ENCODE measurements at regions not wholly inside any gene's neighbourhood (a gene's known extent, or its start where the extent isn't known, plus 50 kb on each side); places are given as distances from the start of the nearest gene placed in this dataset. TPM values are rescaled to one million over a fixed set of nuclear protein-coding genes. Genes with fewer than 3 reads are reported as not detected.
"Not testable (repeated sequence)": the region's sequence is repeated elsewhere in the genome, so short reads cannot be mapped to it uniquely, and the experiment has no call there.

GRCh38 chr7:65074959-65075358, 68.5 kb upstream of the ERV3-1 start:
- not testable (repeated sequence) for H3K27me3 ChIP-seq (ENCODE audit: control insufficient read depth in 3 of 3, insufficient read depth in 3 of 3, low read length in 3 of 3); H3K9me3 ChIP-seq (ENCODE audit: control insufficient read depth in 3 of 3, low read length in 3 of 3); H3K4me3 ChIP-seq (ENCODE audit: low read length in 3 of 3); H3K36me3 ChIP-seq (ENCODE audit: control insufficient read depth in 3 of 3, insufficient read depth in 3 of 3, low read length in 3 of 3); H3K4me1 ChIP-seq (ENCODE audit: control insufficient read depth in 3 of 3, insufficient read depth in 3 of 3, low read length in 3 of 3); H3K27ac ChIP-seq (ENCODE audit: low read depth, low read length); H3K9ac ChIP-seq (ENCODE audit: low read depth in 1 of 3, low read length in 3 of 3)

GRCh38 chr7:65073160-65073559, 66.7 kb upstream of the ERV3-1 start:
- not testable (repeated sequence) for H3K9ac ChIP-seq (ENCODE audit: low read depth in 1 of 3, low read length in 3 of 3); H3K4me3 ChIP-seq (ENCODE audit: low read length in 3 of 3); H3K27ac ChIP-seq (ENCODE audit: low read depth, low read length); H3K27me3 ChIP-seq (ENCODE audit: control insufficient read depth in 3 of 3, insufficient read depth in 3 of 3, low read length in 3 of 3); H3K9me3 ChIP-seq (ENCODE audit: control insufficient read depth in 3 of 3, low read length in 3 of 3); H3K36me3 ChIP-seq (ENCODE audit: control insufficient read depth in 3 of 3, insufficient read depth in 3 of 3, low read length in 3 of 3); H3K4me1 ChIP-seq (ENCODE audit: control insufficient read depth in 3 of 3, insufficient read depth in 3 of 3, low read length in 3 of 3)

GRCh38 chr7:65071854-65072431, 65.5 kb upstream of the ERV3-1 start:
- H3K36me3 ChIP-seq (ENCODE audit: control insufficient read depth in 3 of 3, insufficient read depth in 3 of 3, low read length in 3 of 3); H3K9me3 ChIP-seq (ENCODE audit: control insufficient read depth in 3 of 3, low read length in 3 of 3); H3K4me1 ChIP-seq (ENCODE audit: control insufficient read depth in 3 of 3, insufficient read depth in 3 of 3, low read length in 3 of 3); H3K27ac ChIP-seq (ENCODE audit: low read depth, low read length); H3K4me3 ChIP-seq (ENCODE audit: low read length in 3 of 3); H3K9ac ChIP-seq (ENCODE audit: low read depth in 1 of 3, low read length in 3 of 3); H3K27me3 ChIP-seq (ENCODE audit: control insufficient read depth in 3 of 3, insufficient read depth in 3 of 3, low read length in 3 of 3): not testable (repeated sequence)

- H3K27me3 ChIP-seq (ENCODE audit: control insufficient read depth in 3 of 3, insufficient read depth in 3 of 3, low read length in 3 of 3); H3K36me3 ChIP-seq (ENCODE audit: control insufficient read depth in 3 of 3, insufficient read depth in 3 of 3, low read length in 3 of 3); H3K9me3 ChIP-seq (ENCODE audit: control insufficient read depth in 3 of 3, low read length in 3 of 3); H3K4me3 ChIP-seq (ENCODE audit: low read length in 3 of 3); H3K9ac ChIP-seq (ENCODE audit: low read depth in 1 of 3, low read length in 3 of 3); H3K27ac ChIP-seq (ENCODE audit: low read depth, low read length); H3K4me1 ChIP-seq (ENCODE audit: control insufficient read depth in 3 of 3, insufficient read depth in 3 of 3, low read length in 3 of 3): not testable (repeated sequence)
These were observed 63.0 kb upstream of the ERV3-1 start for GRCh38 chr7:65069476-65069875.

GRCh38 chr7:65062566-65062965, 56.1 kb upstream of the ERV3-1 start:
- H3K27me3 ChIP-seq (ENCODE audit: control insufficient read depth in 3 of 3, insufficient read depth in 3 of 3, low read length in 3 of 3); H3K36me3 ChIP-seq (ENCODE audit: control insufficient read depth in 3 of 3, insufficient read depth in 3 of 3, low read length in 3 of 3); H3K9me3 ChIP-seq (ENCODE audit: control insufficient read depth in 3 of 3, low read length in 3 of 3); H3K4me3 ChIP-seq (ENCODE audit: low read length in 3 of 3); H3K9ac ChIP-seq (ENCODE audit: low read depth in 1 of 3, low read length in 3 of 3); H3K27ac ChIP-seq (ENCODE audit: low read depth, low read length): not testable (repeated sequence)
- H3K4me1 ChIP-seq (ENCODE audit: control insufficient read depth in 3 of 3, insufficient read depth in 3 of 3, low read length in 3 of 3) = peaks cover 3 to 11% (median 4%) of the 10 kb centered on the region in 3 donors

- H3K27me3 ChIP-seq (ENCODE audit: control insufficient read depth in 3 of 3, insufficient read depth in 3 of 3, low read length in 3 of 3); H3K9me3 ChIP-seq (ENCODE audit: control insufficient read depth in 3 of 3, low read length in 3 of 3); H3K27ac ChIP-seq (ENCODE audit: low read depth, low read length); H3K9ac ChIP-seq (ENCODE audit: low read depth in 1 of 3, low read length in 3 of 3); H3K4me3 ChIP-seq (ENCODE audit: low read length in 3 of 3); H3K36me3 ChIP-seq (ENCODE audit: control insufficient read depth in 3 of 3, insufficient read depth in 3 of 3, low read length in 3 of 3): not testable (repeated sequence)
- peaks cover 3 to 15% (median 4%) of the 10 kb centered on the region in 3 donors for H3K4me1 ChIP-seq (ENCODE audit: control insufficient read depth in 3 of 3, insufficient read depth in 3 of 3, low read length in 3 of 3)
These were observed 52.8 kb upstream of the ERV3-1 start for GRCh38 chr7:65059247-65059646.

Small RNA genes lying in the stretch of these regions (small RNA-seq; reads per million reads assigned to genes)
- not detected for gene AC104073.1
- gene SNORA15B-1 = not detected
- gene SNORA22C = not detected

Measured in skeletal muscle tissue (tissue), 4 donors.